ENCODE measurements at regions not wholly inside any gene's neighbourhood (a gene's known extent, or its start where the extent isn't known, plus 50 kb on each side); places are given as distances from the start of the nearest gene placed in this dataset.

GRCh38 chr6:157759028-157759427 lies 64.0 kb upstream of the SNX9 start:
- TF ChIP-seq CTCF (IDR thresholded peaks at IDR 0.05; ENCODE audit: insufficient read depth, low read length, severe bottlenecking), result no peak
- DNase-seq (ENCODE audit: low read depth) (no peak), FAIRE-seq (no peak)
- peaks cover 2% of the 10 kb centered on the region for H3K27me3 ChIP-seq (ENCODE audit: control insufficient read depth, insufficient read depth, low read length)
- H3K4me3 ChIP-seq (ENCODE audit: low read depth, low read length), result no peak overlapping the region
- no peaks in the 10 kb centered on the region for H3K36me3 ChIP-seq (ENCODE audit: control insufficient read depth, insufficient read depth, low read length)

- DNase-seq (ENCODE audit: low read depth), result no peak
- FAIRE-seq, result no peak
- Histone ChIP-seq H3K27me3 (ENCODE audit: control insufficient read depth, insufficient read depth, low read length) (no peaks in the 10 kb centered on the region), H3K36me3 (ENCODE audit: control insufficient read depth, insufficient read depth, low read length) (no peaks in the 10 kb centered on the region), H3K4me3 (ENCODE audit: low read depth, low read length) (no peak overlapping the region)
- no peak for TF ChIP-seq CTCF (IDR thresholded peaks at IDR 0.05; ENCODE audit: insufficient read depth, low read length, severe bottlenecking)
These were observed 62.9 kb upstream of the SNX9 start for GRCh38 chr6:157760137-157760536.

GRCh38 chr6:157760589-157761330 lies 62.3 kb upstream of the SNX9 start:
- no peak for TF ChIP-seq CTCF (IDR thresholded peaks at IDR 0.05; ENCODE audit: insufficient read depth, low read length, severe bottlenecking)
- Histone ChIP-seq H3K4me3 (ENCODE audit: low read depth, low read length) (no peak overlapping the region), H3K36me3 (ENCODE audit: control insufficient read depth, insufficient read depth, low read length) (no peaks in the 10 kb centered on the region), H3K27me3 (ENCODE audit: control insufficient read depth, insufficient read depth, low read length) (no peaks in the 10 kb centered on the region)
- DNase-seq (ENCODE audit: low read depth) (peak; percentile 82), FAIRE-seq (no peak)

- no peak for TF ChIP-seq CTCF (IDR thresholded peaks at IDR 0.05; ENCODE audit: insufficient read depth, low read length, severe bottlenecking)
- no peaks in the 10 kb centered on the region for H3K27me3 ChIP-seq (ENCODE audit: control insufficient read depth, insufficient read depth, low read length)
- DNase-seq (ENCODE audit: low read depth) (peak; percentile 70), FAIRE-seq (no peak)
- no peak overlapping the region for H3K4me3 ChIP-seq (ENCODE audit: low read depth, low read length)
- H3K36me3 ChIP-seq (ENCODE audit: control insufficient read depth, insufficient read depth, low read length), result no peaks in the 10 kb centered on the region
These were observed 61.6 kb upstream of the SNX9 start for GRCh38 chr6:157761331-157761921.

DNA sequence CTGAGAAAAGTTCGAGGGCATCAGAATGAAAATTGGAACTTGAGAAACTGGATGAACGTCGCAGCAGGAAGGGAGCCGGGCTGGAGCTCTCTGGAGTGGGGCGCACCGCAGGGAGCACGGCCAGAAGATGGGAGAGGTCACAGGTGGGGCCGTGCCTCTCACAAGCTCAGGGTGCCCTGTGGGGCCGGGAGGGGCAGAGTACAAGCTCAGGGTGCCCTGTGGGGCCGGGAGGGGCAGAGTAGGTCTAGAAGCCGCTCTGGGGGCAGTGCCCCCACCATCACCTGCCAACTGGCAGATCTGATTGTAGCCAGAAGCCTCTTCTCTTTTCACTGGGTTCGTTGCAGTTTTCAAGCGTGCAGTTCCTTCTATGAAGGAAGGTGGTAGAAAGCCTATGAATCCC lies 61.1 kb upstream of the SNX9 start:
- Histone ChIP-seq H3K27me3 (ENCODE audit: control insufficient read depth, insufficient read depth, low read length) (no peaks in the 10 kb centered on the region), H3K4me3 (ENCODE audit: low read depth, low read length) (no peak overlapping the region), H3K36me3 (ENCODE audit: control insufficient read depth, insufficient read depth, low read length) (no peaks in the 10 kb centered on the region)
- TF ChIP-seq CTCF (IDR thresholded peaks at IDR 0.05; ENCODE audit: insufficient read depth, low read length, severe bottlenecking), result no peak
- no peak for DNase-seq (ENCODE audit: low read depth)
- no peak for FAIRE-seq

All from bronchial epithelial cell (primary cell).